GM10248 (cell line): ENCODE measurements at regions not wholly inside any gene's neighbourhood (a gene's known extent, or its start where the extent isn't known, plus 50 kb on each side); places are given as distances from the start of the nearest gene placed in this dataset.

Experiments
- CTCF ChIA-PET: fragments of 300-600 bp; sonication (Branson Sonifier 250); formaldehyde crosslinking; extraction: SDS; loops from one replicate; lab custom pipeline; 2021; ENCODE audit warnings: antibody characterized with exemption; lab: Yijun Ruan, JAX
- POLR2A ChIA-PET: fragments of 350-650 bp; sonication (Branson Sonifier 250); formaldehyde crosslinking; extraction: SDS; loops from one replicate; lab custom pipeline; 2020; ENCODE audit warnings: antibody characterized with exemption; lab: Yijun Ruan, JAX
- DNase-seq: peaks from one replicate; pipeline ENCODE4 v3.0.0; 2012; ENCODE audit errors: extremely low spot score
- TF ChIP-seq, protein P1 (sequence below): IDR thresholded peaks from 2 replicates; pipeline ENCODE4 v1.5.1; 2012; ENCODE audit warnings: mild to moderate bottlenecking, low read depth; ENCODE audit errors: extremely low read depth, missing control alignments, control extremely low read depth

DNA sequence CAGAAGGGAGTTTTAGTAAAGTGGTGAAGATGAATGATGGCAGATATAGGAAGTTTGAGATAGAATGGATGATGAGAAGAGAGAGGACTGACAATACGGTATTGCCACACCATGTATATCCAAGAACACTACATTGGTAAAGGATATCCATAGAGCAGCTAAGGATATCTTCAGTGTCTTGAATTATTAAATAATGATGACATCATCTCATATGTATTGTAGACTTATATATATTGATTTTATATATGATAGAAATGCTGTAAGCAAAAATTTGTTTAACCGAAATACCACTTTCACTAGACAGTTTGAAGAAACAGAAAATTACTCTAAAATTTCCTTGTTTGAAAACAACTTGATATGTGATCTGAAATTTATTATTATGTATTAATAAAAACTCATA is 89.0 kb downstream of the SEPTIN7 start:
- no peak for DNase-seq
- ChIA-PET POLR2A (no interaction called here), CTCF (interaction anchor here (1.3 to 3.4 kb wide), 3 partner anchors 17 to 264 kb away, joined by 3 to 25 read pairs (median 5); no protein-coding TSS in a partner anchor)
- TF ChIP-seq, protein P1, sequence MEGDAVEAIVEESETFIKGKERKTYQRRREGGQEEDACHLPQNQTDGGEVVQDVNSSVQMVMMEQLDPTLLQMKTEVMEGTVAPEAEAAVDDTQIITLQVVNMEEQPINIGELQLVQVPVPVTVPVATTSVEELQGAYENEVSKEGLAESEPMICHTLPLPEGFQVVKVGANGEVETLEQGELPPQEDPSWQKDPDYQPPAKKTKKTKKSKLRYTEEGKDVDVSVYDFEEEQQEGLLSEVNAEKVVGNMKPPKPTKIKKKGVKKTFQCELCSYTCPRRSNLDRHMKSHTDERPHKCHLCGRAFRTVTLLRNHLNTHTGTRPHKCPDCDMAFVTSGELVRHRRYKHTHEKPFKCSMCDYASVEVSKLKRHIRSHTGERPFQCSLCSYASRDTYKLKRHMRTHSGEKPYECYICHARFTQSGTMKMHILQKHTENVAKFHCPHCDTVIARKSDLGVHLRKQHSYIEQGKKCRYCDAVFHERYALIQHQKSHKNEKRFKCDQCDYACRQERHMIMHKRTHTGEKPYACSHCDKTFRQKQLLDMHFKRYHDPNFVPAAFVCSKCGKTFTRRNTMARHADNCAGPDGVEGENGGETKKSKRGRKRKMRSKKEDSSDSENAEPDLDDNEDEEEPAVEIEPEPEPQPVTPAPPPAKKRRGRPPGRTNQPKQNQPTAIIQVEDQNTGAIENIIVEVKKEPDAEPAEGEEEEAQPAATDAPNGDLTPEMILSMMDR: no peak

DNA sequence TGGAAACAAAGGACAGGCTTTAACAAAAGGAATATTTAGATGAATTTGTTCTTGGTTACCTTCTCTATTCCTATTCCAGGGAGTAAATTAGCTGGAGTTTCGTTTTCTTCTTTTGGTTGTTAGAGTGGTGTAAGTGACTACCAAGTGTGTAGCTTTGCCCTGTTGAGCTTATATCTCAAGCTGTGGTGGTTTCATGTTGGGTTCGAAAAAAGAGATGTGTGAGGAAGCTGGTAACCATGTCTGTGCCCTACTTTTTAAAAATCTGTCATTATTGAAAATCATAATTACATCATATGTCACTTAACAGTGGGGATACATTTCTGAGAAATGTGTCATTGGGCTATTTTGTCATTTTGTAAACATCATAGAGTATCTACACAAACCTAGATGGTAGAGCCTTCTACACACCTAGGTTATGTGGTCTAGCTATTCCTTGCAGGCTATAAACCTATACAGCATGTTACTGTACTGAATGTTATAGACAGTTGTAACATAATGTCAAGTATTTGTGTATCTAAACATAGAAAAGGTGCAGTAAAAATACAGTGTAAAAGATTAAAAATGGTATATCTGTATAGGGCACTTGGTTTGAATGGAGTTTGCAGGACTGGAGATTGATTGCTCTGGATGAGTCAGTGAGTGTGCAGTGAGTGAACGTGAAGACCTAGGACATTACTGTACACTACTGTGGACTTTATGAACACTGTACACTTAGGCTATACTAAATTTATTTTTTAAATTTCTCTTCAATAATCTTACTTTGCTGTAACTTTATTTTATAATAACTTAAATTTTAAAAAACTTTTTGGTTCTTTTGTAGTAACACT is 90.4 kb downstream of the SEPTIN7 start:
- TF ChIP-seq, protein P1: no peak
- POLR2A ChIA-PET: no interaction called here
- CTCF ChIA-PET: interaction anchor here (0.8 to 3.4 kb wide), 9 partner anchors 10 to 267 kb away, joined by 3 to 25 read pairs (median 3); no protein-coding TSS in a partner anchor
- DNase-seq: no peak

DNA sequence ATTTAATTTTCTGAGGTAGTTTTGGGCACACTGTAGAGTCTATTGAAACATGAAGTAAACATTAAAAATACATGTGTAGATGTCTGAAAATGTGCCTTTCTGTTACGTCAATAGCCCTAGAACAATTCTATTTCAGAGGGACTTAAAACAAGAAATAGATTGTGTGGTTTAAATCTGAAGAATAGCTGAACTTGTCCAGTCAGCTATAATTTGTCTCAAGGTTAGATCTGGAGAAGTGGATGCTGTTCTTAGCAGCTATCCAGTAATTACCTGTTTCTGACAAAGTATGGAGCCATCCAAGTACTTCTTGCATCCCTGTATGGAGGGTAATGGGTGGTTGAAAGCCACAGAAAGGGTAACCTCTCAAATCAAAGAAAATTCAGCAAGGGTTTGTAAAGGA is 92.8 kb downstream of the SEPTIN7 start:
- ChIA-PET CTCF (interaction anchor here (1.0 kb wide), 1 partner anchor 12 kb away, joined by 4 read pairs; no protein-coding TSS in a partner anchor), POLR2A (no interaction called here)
- no peak for DNase-seq
- TF ChIP-seq, protein P1: no peak

DNA sequence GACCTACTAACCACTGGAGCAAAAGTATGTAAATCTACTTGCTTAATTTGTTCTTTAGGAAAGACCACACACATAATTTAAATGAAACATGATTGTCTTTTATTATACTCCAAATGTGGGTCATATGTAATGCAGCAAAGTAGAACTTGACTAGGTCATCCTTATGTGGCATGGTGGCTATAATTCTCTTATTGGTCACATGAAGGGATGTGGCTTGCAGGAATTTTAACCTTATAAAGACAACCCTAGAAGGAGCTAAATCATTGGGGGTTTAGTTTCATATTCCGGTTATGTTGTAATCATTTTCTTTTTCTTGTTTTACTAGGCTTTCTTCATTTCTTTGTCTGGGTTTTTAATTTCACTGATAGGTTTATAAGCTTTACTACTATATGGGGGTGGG is 93.9 kb downstream of the SEPTIN7 start:
- CTCF ChIA-PET: interaction anchor here (1.6 kb wide), 1 partner anchor 13 kb away, joined by 3 read pairs; no protein-coding TSS in a partner anchor
- POLR2A ChIA-PET: no interaction called here
- TF ChIP-seq, protein P1: no peak
- DNase-seq: no peak

DNA sequence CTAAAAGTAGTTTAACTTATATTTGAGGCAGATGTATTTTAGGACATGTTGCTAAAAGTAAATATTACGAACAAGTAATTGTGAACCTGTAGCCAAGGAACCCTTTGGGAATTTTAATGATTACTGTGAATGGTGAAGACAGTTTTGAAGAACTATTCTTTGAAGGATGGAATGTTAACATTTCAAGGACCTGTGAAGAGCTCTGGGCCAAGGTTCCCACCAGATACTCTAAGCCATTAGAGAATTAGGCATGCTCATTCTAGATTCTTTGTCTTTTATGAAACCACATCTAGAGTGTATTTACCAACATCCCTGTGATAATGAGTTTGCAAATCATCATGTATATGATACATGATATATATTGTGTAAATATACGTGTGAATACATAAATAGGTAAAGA is 99.8 kb downstream of the SEPTIN7 start:
- ChIA-PET CTCF (interaction anchor here (1.6 kb wide), 1 partner anchor 234 kb away, joined by 4 read pairs; no protein-coding TSS in a partner anchor), POLR2A (no interaction called here)
- no peak for DNase-seq
- TF ChIP-seq, protein P1: no peak

DNA sequence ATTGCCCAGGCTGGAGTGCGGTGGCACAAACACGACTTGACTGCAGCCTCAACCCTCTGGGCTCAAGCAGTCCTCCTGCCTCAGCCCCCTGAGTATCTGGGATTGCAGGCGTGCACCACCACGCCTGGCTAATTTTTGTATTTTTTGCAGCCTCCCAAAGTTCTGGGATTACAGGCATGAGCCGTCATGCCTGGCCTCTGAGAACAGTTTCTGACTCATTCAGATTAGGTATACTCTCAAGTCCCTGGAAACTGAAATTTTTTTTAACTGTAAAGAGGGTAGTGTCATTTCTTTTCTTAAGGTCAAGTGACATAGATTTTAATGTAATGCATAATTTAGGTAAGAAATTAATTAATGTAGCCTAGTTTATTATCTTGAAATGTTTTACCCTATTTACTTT is 104.7 kb downstream of the SEPTIN7 start:
- CTCF ChIA-PET: interaction anchor here (1.3 to 2.2 kb wide), 2 partner anchors 178 to 180 kb away, joined by 5 read pairs; no protein-coding TSS in a partner anchor
- DNase-seq: no peak
- POLR2A ChIA-PET: no interaction called here
- TF ChIP-seq, protein P1: no peak
